HG03196 (cell line): ENCODE measurements at regions not wholly inside any gene's neighbourhood (a gene's known extent, or its start where the extent isn't known, plus 50 kb on each side); places are given as distances from the start of the nearest gene placed in this dataset.

Experiments used
- ATAC-seq: cut with Tn5 transposase; IDR thresholded peaks from one replicate; pipeline ENCODE4 v1.9.1; 2021; ENCODE audit not compliant: unreplicated experiment

DNA sequence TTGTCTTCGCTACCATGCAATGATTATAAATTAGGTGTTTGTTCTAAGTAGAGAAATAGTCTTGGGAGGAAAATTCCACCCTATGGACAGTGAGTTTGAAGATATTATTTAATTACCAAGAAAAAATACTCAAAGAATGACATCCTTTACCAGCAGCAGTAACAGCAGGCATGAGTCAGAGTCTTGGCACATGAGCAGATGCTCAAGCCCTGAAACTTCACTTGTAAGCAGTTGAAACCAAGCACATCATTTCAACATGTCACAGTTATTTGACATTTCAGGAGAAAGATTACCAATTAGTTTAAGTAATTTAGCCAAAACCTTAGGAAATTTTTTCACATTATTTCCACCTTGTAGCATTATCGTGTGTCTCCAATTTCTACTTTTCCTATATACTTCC is 99.2 kb downstream of the C12orf50 start:
- no peak for ATAC-seq

DNA sequence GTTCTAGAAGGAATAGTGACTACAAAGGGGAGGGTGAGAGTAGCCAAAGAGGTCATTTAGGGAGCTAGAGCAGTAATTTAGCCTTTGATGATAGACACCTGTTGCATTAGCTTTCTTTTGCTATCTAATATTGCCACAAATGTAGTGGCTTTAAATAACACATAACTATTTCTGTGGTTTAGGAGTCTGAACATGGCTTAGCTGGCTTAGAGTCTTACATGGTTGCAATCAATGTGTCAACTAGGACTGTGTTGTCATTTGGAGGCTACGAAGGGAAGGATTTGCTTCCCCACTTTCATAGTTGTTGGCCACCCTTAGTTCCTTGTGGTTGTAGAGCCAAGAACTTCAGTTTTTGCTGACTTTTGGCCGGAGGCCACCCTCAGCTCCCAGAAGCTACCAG is 99.9 kb downstream of the C12orf50 start:
- no peak for ATAC-seq

DNA sequence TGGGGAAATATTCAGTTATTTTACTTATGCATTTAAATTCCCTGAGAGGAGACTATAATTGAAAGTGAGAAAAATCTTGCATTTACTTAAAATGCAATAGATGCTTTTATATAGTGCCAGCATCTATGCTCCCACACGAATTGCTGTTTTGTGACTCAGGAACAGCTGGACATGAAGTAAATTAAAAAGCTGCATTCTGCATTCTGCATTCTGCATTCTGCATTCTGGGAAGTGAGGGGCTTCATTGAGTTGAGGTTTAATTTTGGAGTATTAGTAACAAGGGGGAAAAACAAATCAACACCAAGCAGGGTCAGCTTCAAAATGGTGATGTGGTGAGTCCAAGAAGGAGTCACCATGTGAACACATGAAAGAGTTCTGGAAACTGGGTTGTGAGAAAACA is 101.2 kb downstream of the C12orf50 start:
- no peak for ATAC-seq

DNA sequence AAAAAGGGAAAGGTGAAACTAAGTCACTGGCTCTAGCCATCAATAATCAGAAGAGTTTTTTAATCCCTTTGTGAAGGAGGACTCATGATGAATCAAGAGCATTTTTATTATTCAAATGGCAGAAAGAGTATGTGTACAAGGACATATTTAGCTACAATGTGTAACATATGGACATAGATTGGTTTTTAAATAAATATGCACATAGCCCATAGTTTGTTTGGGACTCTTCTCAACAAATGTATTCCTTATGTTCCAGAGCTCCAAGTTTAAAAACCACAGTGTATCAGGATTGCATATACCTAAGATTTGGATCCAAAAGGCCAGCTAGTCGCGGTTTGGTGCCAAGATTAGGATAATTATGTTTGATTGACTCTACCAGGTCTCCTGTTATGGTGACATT is 104.2 kb downstream of the C12orf50 start:
- no peak for ATAC-seq

DNA sequence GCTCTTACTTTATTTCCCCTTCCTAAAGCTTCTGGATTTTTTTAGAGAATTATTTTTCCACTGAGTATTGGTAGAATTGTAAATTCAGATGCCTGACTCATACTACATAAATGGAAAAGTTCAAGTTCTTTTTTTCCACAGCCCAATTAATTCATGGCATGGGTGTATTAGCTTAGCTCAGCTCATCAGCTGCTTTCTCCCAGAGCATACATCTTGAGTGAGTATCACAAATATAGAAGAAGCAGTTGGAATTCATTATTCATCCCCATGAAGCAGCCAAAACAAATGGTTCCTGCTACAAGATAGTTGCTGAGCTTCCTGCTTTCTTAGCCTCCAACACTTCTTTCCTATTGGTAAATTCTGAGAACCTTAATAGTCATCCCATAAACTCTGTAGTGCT is 105.1 kb downstream of the C12orf50 start:
- no peak for ATAC-seq

DNA sequence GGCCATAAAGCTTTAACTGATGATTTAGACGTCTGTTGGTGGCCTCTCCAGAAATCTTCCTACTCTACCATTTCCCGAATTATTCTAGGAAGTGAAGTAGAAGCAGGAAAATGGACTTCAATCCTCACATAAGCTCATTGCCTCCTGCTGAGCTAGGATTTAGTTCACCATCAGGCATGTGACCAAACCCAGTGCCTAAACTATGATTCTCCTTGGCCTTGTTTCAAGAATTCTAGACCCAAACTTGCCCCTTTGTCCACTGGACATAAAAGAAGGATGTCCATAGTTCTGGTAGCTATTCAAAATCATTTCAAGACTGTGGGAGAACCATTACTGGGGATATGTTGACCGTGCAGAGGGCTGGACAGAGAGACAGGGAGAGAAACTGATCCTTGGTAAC is 105.8 kb downstream of the C12orf50 start:
- no peak for ATAC-seq

DNA sequence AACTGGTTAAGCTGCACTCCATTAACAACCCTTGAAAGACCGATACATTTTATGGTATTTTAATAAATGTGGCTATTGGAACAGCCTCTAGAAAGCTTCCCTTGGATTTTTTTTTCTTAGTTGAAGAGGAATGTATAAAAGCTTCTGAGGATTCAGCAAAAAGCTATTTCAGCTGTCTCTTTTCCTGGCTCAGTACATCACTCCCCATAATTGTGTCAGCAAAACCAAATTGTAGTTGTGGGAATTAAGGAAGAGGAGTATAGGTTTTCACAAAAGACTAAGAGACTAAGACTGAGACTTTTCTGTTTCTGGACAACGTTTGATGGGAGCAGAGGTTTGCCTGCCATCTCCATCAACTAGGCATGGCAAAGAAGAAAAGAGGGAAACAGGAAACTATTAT is 106.5 kb downstream of the C12orf50 start:
- ATAC-seq = no peak

DNA sequence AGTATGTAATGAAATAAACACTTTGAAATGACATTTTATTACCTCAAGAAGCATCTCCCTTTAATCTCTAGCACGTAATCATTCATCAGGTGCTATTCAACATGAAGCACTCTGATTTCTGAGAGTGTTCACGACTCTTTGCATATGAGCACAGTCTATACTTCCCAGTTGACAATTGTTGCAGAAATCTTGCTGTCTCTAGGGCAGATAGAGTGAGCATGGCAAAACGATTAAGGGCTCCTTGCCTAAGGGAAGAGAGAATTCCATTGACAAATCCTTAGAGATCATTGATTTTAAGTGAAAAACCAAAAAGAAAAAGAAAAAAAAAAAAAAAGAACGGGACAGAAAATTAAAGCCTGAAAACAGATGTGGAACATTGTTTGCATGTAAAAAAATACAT is 107.6 kb downstream of the C12orf50 start:
- ATAC-seq = no peak

DNA sequence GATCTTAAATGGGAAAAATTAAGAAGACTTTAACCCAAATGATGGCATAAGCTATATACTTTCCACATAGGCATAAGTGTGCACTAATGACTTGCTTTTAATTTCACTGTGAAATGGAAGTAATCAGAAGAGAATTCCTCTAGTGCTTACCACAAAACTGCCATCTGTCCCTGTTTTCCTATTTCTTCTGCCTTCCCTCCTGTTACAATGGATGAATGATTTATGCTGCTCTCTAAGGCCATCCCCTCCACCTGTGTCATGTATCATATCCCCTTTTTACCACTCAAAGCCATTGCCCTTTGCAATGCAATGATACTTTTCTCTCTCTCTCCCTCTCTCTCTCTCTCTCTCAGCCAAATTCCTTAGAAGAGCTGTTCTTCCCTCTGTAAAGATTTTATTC is 109.1 kb downstream of the C12orf50 start:
- no peak for ATAC-seq

DNA sequence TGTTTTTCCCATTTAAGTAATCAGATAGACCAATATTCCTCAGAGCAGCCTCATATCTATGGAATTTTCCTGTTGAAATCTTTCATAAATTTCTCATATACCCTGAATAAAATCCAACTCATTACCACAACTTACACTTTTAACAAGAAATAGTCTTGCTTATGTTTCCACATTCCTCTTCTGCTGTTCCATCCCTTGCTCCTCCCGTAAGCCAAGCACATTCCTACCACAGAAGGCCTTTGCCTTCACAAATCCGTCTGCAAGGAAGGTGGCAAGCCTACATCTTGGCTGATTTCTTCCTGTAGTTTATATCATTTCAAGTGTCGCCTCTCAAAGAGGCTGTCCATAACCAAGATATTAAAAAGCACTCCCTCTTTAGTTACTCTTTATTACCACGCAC is 127.7 kb downstream of the C12orf50 start:
- no peak for ATAC-seq

DNA sequence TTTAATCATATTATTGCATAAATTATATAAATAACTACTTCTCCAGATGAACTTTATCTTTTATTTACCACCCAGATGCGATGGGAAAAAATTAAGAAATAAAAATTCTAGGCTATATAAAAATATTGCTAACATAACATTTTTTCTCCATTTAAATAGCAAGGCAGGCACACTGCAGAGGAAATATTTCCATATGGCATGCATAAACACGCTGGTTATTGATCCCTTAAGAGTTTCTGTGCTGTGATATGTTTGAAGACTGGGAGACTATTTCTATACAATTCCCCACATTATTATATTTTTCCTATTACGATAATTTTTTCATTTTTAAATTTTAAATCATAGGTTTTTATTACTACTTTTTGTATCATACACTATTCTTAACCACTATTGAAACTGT is 131.5 kb downstream of the C12orf50 start:
- no peak for ATAC-seq

DNA sequence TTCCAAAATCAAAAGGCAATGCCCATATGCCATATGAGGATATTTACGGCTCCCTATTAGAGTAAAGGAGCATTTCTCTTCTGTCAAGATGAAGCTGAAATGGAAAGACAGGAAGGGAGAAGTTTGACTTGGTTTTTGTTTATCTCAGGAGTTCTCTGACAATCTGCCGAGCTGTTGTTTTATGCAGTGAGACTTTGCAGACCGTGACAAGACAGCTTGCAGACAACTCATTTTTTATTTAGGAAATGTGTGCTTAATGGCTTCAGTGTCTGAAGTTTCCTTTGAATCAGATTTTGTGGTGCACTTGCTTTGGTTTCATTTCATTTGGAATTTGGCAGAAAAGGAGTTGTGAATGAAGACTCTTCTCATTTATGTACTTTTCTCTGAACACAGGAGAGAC is 145.4 kb downstream of the C12orf50 start:
- ATAC-seq = no peak

DNA sequence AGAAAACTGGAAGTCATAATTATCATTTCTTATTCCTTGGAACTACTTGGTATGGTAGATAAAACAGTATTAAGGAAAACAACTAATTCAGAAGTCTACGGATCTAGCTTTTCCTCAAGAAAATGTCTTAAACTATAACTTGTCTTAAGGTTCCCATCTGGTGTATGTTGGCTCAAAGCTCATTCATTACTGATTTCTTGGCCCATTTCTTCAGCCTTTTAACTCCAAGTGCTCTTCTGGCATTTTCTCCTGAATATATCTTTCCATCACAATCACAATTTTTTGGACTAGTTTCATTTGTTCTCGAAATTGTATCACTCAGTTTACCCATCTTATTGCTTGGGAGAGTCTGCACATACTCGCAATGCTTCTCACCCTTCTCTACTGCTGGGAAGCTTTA is 150.1 kb downstream of the C12orf50 start:
- ATAC-seq = no peak

DNA sequence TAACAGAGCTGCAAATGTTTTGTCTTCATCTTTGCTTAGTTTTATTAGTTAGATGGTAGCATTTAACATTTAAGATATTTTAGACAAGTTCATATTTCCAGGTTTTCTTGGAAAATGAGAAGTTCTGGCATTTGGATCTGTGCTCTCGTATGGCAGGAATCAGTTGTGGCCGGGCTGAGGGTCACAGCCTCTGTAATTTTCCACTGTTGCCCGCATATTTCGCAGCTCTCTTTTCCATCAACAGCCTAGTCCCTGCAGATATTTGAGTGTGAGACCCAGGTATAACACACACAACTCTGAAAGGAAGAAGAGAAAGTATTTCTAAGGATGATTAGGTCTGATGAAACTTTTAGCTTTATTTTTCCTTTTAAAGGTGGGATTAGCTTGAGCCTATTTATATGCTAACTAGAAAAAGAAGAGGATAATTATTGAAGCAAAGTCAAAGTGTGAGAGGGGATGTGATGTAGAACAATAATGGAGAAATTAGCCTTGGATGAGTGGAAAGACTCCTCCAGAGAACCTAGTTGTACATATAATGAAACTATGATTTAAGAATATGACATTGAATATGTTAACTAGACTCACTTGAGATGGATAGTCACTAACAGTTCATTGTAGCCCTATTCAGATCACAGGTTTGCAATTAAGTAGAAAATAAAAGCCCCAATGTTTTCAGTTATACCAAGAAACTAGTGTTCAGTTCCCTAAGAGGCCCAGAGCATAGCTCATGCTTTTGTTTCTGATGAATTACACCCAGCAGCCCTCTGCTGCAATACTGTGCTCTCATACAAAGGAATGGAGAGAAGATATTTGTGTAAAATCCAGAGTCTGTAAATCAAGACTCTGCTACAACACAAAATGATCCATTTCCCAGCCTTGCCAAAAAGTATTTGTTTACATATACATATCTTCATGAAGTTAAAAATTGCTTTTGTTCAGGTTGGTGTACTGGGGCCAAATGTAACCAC is 158.4 kb downstream of the C12orf50 start:
- ATAC-seq = no peak

DNA sequence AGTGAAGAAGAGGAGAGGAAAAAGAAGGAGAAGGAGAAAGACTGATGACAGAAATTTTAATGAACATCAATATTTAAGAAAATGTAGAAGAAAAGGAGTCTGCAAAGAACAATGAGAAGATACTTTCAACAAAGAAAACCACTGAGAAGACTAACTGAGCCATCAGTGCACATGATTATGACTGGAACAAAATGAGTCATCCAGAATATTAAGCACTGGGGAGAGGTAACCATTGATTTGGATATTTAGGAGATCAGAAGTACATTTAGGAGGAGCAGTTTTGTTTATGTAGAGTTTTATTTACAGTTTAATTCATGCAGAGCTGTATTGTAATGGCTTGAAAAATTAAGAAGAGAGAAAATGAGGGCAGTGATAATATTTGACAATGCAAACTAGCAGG is 159.1 kb downstream of the C12orf50 start:
- no peak for ATAC-seq

DNA sequence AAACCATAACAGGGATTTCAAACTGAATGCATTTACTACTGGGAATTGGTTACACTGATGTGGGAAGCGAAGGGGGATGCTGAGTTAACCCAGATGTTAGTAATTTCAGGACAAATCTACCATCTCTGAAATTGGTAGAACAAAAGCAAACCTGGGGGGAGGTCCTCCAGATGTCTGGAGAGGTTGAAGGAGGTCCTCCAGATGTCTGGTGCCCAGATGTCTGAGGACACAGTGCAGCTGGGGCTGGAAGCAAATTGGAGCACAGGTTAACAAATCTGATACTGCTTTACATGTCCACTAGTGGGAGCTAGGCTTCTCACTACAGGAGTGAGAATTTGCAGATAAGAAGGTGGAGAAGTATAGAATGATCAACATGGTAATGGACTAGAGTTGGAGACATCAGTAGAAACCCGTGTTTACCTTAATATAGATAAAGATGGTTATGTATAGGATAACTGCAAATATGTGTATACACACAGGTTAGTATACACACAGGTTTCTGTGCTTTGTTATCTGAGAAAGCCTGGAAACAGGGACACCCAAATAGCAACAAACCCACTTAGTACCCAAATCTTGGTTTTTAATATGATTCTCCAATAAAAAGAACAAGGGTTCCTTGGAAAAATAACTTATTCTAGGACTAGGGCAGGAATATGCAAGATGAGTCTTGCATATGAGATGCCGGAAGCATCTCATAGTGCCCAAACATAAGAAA is 162.5 kb downstream of the C12orf50 start:
- no peak for ATAC-seq

DNA sequence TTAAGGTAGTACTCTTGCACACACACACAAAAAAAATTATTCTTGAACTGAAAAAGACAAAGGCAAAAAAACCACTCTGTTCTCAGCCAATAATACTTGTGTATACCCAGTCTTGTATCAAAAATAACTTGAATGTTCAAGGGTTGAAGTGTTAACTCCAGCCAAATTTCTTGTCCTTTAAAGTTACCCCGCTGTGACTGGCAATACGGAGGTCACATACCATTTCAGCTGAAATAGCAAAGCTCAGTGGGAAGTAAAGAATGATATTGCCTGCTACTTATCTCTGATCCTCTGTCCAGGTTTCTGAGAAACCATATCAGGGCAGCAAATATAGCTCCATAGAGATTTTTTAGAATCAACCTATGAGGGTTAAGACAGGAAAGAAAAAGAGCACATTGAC is 167.4 kb downstream of the C12orf50 start:
- ATAC-seq = no peak

DNA sequence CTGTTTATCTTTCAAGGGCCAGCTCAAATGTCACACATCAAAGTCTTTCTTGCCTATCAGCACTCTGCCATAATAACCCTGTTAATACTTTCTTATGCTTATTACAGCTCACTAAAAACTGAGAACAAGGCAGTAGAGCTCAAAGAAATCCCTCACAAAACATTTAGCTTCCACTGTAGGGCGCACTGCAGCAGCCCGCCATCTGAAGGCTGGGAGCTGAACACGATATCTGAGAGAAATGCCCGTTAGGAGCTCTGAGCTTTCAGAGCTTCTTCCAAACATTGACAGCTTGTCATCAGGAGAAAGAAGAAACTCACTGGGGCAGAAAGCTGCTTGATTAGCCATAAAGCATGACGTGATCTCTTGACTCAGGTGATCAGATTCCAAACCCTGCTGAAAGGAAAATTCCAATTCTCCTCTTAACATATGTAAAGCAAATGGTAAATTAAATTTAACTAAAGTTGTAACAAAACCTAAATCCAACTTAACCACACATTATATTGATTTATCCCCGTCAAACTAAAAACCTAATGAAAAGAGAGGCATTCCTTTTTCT is 175.7 kb downstream of the C12orf50 start:
- no peak for ATAC-seq

DNA sequence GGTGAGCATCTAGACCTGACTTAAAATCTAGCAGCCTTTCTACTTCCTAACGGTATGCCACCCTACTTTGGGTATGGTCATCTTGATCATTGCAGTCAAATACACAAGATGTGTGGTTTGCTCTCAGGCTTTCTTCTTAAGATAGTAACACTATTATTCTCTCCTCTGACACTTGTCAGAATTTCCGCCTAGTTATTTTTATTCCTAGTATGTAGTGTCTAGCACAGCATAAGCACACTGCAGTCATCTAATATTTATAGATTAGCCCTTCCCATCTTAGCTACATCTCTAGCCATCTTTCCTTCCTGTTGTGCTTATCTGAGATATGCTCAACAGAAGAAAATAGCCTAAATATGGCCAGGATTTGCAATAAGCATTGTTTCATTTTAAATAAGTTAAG is 180.1 kb downstream of the C12orf50 start:
- no peak for ATAC-seq

DNA sequence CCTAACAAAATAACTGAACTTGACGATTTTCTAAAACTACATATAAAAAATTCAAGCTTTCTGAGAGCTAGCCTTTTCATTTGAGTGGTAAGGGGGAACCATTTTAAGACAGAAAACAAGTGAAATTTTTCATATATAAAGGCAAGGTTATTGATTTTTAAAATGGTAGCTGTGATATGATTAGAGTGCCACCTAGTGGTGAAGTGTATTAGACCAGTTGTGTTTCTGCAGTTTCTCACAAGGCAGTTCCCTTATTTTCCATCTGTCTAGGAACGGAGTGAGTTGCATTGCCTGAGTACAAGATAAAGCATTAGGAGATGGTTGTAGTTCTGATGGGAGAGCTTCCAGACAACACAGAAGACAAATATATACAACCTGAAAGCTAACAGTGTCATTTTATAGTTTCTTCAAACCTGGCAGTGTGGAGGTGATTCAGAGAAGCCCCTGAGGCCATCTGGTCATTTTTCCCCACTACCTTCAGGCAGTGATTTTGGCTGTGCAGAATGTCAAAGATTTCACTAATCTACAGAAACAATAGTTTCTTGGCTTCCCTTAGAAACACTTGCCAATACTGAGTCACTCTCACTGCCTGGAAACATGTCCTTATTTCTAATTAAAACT is 180.8 kb downstream of the C12orf50 start:
- peak; percentile 78 for ATAC-seq

DNA sequence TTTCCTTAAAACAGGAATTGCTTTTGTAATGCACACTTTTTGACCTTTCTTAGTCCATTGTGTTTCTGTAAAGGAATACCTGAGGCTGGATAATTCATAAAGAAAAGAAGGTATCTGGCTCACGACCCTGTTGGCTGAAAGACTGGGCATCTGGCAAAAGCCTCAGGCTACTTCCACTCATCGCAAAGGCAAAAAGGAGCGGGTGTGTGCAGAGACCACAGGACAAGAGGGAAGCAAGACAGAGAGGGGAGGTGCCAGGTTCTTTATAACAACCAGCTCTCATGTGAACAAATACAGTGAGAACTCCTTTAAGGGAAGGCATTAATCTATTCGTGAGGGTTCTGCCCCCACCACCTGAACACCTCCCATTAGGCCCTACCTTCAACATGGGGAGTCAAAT is 182.1 kb downstream of the C12orf50 start:
- ATAC-seq = no peak

DNA sequence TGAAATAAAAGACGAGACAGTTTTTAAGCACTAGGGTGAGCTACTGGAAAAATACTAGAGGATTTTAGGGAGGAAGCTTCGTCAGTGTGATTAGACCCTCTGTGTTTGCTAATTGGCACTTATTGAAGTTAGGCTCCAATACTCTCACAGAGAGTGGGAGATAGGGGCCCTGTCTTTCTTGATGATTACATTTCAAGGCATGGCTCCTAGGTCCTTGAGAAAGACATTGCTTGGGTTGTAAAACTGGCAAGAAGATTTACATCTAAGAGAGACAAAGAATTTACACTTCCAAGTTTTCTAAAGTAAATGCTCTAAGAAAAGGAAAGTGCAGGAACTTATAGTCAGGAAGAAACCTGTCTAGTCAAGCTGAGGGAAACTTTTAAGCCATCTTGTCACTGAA is 183.2 kb downstream of the C12orf50 start:
- ATAC-seq = no peak
